CD4-positive, alpha-beta T cell treated with Interleukin-6 at 100 ng/mL for 8 hours (primary cell): ENCODE measurements at regions not wholly inside any gene's neighbourhood (a gene's known extent, or its start where the extent isn't known, plus 50 kb on each side); places are given as distances from the start of the nearest gene placed in this dataset.

Source experiments
- DNase-seq: peaks from one replicate; pipeline ENCODE4 v3.0.0-alpha.2; 2020; ENCODE audit warnings: mixed read lengths, low spot score

DNA sequence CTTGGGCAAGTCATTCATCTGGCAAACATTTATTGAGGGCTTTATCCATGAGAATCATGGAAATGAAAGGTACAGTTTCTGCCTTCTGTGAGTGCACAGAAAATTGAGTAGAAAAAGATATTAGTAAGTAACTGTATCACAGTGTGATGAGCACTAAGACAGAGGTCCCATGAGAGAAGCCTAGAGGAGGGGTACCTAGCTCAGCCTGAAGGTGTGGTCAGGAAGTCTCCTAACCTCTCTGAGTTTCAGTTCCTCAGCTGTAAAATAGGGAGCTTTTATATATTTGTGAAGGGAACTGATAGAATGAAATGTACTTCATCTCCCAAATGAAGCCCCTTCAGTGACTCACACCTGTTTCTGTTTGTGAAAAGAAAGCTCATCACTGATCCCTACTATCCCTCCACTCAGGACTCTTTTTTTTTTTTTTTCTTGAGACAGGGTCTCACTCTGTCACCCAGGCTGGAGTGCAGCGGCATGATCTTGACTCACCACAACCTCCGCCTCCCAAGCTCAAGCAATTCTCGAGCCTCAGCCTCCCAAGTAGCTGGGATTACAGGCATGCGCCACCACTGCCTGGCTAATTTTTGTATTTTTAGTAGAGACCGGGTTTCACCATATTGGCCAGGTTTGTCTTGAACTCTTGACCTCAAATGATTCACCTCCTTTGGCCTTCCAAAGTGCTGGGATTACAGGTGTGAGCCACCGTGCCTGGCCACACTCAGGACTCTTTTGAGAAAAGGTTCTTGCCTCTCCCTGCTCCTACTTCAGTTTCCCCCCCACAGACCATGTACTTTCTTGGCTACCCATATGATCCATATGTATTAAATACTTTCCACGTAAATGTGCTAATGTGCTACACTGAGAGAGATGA, 93.7 kb upstream of the FUT8 start:
- DNase-seq: no peak

DNA sequence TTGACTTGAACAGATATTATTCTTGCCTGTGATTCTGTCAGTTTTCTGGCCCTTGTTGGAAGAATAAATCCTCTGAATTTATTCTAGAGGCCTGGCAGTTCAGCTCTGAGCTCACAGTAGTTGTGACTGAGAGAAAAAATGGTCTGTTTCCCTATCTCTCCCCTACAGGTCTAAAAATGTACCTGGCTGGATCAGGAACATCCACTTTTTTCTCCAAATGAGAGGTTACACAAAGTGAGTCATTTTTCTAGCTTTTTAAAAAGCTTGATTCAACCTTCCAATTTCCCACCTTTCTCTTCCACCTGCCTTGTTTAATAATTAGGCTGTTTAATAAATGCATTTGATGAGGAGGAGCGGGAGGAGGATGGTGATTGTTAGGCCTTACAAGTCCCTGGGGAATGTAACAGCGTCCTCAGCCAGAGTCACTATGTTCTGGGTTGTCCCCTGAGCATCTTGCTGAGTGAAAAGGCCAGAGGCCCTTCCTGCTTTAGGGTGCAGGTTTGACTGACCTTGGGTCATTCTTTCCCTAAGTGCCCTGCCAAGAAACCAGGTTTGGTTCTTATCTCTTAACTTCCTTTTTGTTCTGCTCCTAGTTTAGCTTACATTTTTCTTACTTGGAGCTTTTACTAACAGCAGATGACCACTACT, 91.7 kb upstream of the FUT8 start:
- no peak for DNase-seq

DNA sequence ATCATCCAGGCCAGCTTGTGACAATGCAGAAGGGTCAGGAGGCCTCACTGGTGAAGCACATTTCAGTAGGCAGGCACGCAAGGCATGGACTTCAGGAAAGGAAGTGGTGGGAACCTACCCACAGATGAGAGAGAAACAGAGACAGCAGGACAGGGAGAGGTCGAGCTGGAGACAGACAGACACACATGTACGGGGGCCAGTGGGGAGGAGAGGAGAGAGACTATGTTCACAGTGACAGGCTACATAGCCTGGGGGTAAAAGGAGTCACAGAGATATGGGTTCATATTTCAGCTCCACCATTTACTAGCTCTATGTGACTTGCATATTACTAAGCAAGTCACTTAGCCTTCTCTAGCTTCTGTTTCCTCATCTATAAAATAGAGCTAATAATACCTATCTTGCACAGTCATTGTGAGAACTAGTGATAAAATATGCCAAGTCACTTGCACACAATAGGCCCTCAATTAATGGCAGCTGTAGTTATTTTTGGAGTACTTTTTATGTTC, 91.1 kb upstream of the FUT8 start:
- DNase-seq: no peak

DNA sequence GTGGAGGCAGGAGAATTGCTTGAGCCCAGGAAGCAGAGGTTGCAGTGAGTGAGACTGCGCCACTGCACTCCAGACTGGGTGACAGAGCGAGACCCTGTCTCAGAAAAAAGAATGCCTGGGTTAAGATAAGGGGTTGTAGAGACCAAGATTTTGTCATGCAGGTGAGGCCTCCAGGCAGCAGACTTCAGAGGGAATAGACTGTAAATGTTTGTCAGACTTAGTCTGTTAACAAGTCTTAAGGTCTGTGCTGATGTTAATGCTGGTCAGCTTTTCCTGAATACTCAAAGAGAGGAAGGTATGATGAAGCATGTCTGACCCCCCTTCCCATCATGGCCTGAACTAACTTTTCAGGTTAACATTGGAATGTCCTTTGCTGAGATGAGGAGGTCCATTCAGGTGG, 83.0 kb upstream of the FUT8 start:
- DNase-seq: no peak

DNA sequence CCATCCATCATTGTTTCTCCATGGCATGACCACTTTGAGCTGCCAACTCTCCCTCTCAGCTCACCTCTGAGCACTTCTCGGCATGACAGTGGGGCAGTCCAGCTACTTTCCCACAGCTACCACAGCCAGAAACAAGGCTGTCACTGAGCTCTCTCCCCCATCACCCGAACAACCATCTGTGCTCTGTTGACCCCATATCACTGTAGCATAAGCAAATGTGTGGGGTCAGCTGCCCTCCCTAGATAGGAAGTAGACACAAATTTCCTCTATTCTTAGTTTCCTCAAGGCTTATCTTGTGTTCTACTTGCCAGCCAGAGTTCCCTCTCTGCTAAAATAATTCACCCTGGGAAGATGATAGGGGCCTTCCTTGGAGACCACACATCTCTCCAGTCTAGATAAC, 82.6 kb upstream of the FUT8 start:
- no peak for DNase-seq

DNA sequence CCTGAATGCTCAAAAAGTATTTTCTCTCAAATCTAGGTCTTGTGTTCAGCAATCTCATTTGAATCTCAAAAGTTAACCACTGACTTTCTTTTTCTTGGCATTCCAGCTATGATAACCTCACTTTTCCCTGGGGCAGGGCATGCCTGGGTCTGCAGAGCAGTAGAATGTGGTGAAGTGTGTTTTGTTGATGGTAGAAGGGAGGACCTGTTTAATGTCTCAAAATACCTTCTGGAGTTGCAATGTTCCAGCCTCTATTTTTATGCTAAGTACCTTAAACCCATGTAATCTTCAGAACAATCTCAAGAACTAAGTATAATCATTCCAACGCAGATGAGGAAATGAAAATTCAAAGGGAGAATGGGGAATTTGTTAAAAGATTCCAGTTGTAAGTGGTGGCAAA, 82.1 kb upstream of the FUT8 start:
- no peak for DNase-seq

DNA sequence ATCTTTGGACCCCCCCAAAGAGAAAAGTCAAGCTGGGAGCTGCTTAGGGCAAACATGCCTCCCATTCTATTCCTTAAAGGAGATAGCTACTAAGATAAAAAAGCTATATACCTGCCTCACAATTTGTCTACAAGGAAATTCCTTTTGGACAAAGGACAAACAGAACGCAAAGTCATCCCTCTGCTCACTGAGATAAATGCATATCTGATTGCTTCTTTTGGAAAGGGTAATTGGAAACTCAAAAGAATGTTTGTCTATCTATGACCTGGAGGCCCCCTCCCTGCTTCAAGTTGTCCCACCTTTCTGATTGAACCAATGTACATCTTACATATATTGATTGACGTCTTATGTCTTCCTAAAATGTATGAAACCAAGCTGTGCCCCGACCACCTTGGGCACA, 80.9 kb upstream of the FUT8 start:
- no peak for DNase-seq

DNA sequence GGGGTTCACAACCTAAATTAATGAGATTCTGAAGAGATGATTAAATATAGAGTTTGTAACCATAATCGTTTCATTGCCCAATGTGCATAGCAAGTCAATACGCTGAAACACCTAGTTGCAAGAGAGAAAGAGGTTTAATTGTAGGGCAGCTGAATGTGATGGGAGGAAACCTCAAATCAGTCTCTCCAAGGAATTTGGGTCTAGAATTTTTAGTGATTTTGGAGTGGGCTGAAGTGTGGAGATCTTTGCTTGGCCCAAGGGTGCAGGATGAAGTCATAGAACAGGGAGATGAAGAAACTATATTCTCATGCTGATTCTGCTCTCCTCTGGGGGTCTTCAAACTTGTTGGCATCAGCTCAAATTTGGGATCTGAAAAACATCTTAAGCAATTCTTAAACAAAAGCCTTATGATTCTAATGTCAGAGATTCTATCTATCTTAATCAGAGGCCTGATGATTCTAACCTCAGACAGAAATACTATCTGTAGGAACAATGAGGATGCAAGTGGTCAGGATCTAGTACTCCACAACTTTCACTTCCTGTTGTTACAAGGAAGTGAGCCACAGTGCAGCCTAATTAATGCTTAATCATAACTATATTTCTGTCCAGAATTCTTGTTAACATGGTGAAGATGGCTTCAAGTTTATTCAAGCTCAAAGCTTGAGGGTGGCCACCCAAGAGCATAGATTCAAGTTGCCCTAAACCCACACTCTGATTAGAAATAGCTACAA, 80.2 kb upstream of the FUT8 start:
- no peak for DNase-seq

DNA sequence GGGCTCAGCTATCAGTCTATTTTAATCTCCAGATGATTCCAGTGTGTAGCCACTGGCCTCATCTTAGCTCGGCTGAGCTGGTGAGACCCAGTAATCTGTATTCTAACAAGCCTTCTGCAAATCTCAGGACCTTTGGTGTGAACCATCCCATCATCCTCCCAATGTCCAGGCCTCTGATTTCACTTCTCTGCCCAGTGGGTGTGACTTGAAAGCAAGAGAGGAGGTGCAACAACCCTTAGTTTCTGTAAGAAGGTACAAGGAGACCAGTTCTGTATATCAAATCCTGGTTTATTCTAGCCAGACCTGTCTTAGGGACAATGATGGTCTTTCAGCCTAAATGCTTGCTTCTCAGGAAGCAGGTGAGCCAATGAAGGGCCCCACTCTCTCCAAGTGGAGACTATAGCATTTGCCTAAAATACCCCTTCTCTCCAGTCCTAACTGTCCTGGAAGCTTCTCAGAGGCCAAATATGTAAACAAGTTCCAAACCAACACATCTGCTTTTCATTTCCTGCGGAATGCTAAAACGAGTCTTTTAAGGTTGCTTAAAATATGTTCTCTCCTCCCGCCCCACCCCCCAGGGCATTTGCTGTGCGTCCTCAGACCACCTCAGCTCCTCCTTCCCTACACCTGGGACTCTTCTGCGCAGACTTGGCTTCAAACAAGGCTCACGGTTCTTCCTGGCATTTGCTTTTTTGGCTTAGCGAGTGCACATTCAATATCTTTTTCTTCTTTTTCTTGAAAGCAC, 78.4 kb upstream of the FUT8 start:
- no peak for DNase-seq

DNA sequence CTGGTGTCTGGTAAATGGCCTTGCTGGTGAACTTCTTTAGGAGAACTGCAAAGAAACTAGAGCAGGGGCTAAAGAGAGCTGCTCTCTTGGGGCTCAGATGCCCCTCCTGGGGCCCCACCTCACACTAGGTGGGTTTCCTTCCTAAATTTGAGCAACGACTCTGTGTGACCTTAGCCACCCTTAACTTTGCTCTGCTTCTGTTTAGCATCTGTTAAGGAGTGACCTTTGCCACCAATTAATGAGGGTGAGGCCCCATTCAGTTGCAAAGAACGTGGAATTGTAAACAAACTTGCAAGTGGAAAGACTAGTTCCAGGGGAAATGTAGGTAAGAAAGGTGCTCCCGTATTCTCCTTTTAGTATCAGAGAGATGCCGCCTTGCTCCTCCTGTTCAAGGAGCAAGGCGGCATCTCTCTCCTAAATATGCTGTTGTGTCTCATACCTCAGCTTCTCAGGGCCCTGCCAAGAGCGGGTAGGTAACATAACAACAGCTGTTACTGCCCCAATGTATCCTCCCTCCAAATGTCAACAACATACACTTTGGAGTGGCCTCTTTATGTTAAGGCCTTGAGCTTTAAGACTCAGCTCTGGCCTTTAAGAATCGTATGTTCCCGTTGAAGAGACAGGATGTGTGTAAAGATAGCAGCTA, 77.6 kb upstream of the FUT8 start:
- no peak for DNase-seq

DNA sequence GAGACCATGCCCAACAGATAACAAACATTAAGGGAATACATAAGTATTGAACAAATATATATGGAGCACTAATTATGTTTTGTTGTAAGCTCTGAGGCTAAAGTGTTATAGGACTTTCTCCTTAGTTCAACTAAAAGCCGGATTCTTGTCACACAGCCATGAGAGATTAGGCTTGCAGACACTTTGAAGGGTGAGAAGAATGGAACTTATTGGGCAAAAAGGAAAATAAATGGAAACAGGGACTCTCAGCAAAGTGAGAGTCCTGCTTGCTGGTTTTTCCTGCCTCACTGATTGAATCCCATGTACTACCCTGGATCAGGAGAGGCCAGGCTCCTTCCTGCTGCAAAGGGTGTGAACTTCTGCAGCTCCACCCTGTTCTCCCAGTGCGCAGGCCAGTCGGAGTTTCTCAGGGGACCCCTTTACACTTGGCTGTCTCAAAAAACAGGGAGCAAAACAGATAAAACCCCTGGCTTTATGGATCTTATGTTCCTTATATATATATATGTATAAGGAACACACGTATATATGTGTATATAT, 77.1 kb upstream of the FUT8 start:
- no peak for DNase-seq

DNA sequence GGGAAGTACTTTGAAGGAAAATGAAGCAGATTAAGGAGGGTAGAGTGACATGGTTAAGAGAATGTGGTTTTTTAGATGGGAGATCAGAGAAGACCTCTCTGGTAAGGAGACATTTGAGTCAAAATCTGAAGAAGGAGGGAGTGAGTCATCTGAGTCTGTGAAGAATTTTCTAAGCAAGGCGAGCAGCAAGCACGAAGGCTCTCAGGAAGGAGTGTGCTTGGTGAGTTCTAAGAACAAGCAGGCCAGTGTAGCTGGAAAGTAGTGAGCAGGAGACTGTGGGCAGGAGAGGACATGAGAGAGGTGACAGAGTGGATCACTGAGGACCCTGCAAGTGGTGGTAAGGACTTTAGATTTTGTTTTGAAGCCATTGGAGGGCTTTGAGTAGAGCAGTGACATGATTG, 76.3 kb upstream of the FUT8 start:
- DNase-seq: peak; percentile 37

DNA sequence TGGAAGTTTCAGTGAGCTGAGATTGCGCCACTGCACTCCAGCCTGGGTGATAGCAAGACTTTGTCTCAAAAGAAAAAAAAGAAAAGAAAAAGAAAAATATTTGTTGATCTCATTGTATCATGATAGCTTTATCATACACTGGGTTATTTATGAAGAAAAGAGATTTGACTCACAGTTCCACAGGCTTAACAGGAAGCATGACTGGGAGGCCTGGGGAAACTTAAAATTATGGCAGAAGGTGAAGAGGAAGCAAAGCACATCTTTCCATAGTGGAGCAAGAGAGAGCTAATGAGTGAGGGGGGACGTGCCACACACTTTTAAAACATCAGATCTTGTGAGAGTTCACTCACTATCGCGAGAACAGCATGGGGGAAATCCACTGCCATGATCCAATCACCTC, 72.7 kb upstream of the FUT8 start:
- DNase-seq: no peak

DNA sequence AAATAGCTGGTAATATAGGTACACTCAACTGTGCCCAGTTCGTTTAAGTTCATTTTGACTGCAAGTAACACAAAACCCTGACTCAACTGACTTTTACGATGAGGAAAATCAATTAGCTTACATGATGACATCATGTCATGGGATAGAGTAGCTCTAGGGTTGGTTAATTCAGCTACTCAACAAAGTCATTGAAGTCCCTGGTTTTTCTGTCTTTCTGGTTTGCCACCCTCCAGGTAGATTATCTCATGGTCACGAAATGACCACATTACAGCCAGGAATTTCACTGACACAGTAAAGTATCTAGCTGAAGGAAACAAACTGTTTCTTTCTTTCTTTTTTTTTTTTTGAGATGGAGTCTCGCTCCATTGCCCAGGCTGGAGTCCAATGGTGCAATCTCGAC, 68.5 kb upstream of the FUT8 start:
- no peak for DNase-seq

DNA sequence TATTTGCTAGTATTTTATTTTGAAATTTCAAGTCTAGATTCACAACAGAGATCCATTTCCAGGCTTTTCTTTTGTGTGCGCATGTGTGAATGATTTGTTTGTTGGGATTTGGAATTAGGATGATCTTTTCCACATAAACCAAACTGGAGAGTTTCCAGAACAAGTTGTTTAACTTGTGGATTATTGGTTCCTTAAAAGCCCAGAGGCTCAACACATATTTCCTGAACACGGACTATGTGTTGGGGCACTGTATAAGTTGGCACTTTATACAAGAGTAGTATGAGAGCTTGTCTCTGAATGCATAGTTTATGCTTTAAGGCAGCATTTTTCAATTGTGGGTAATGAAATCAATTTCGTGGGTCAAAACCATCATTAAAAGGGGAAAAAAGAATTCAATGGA, 67.3 kb upstream of the FUT8 start:
- no peak for DNase-seq

DNA sequence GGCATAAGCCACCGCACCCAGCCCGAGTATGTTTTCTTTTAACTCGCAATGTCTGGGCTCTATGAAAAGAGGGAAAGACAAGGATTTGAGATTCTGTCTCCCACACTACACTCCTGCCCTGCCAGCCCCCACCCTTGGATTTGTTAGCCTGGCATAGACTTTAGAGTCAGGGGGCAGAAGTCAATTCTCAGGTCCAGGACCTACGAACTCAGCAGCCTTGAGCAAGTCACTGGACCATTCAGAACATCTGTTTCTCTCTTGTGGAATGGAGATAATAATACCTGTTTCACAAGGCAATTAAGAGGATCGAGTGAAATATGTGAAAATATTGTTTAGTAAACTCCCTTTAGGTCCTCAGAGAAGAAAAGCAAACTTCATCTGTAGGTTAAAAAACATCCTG, 66.1 kb upstream of the FUT8 start:
- DNase-seq: no peak

DNA sequence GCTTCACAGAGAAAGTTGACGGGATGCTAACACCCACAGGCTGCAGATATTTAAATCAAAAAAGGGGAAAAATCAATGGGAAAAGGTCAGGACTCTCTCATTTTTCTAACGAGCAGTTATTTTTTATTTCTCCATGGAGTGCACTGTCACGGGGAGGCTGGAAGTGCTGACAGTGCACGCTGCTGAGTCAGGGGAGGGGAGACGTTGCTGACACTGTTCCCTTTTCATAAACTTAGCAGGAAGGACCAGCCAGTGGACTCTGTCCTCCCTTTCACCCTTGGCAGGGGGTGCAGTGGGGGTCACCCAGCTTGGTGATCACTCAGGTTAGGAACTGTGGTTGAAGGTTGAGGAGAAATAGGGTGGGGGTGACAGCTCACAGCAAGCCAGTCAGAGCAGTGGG, 65.6 kb upstream of the FUT8 start:
- DNase-seq: no peak

DNA sequence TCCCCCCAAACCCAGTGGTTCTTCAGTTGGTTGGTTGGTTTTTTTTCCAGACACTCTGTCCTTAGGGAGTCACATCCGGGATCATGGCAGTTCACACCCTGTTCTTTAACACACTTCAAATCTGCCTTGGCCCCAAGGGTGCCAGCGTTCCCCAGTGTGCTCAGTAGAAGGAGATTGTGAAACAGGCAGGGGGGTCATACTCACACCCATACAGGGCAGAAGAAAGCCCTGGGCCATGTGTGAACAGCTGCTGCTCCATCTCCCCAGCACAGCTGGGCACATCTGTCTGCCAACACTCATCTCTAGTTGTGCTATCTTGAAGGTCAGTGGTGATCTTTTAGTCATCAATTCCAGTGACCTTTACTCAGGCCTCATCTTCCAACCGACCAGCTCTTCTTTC, 64.4 kb upstream of the FUT8 start:
- no peak for DNase-seq

DNA sequence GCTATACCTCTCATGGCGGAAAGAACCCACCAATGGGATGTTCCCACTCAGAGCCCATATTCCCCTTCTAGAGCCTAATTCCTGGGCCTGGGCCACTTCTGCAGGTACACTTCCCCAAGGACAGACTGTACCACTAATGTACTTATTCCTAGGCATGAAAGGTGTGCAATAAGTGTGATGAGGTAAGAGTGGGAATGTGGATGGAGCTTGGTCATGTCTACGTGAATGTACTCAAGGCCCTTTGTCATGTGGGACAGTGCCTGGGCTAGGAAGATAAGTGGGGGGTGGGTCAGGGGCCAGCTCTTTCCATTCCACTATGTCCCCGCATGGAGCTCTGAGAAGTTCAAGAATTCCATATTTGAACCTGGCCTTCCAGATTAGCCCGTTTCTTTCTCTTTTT, 63.4 kb upstream of the FUT8 start:
- DNase-seq: no peak

DNA sequence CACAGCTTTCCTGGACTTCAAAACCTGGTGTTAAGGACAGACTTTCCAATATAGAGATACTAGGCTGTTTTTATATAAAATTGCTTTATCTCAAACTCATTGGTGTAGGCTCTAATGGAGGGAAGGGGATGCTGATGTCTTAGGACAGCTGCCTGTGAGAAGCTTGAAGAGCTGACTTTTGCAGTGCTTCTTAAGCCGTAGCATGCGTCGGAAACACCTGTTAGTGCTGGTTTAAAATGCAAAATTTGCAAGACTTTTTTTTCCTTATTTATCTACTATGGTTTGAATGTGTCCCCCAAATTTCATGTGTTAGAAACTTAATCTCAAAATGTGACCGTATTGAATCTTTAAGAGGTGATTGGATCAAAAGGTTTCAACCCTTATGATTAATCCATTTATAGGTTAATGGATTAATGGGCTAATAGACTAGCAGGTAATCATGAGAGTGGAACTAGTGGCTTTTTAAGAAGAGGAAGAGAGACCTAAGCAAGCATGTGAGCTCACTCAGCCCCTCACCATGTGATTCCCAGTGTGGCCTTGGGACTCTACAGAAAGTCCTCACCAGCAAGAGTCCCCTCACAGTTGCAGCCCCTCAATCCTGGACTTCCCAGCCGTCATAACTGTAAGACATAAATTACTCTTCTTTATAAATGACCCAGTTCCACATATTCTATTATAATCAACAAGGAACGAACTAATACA, 60.9 kb upstream of the FUT8 start:
- DNase-seq: no peak
